GM18907 (cell line): ENCODE measurements at regions not wholly inside any gene's neighbourhood (a gene's known extent, or its start where the extent isn't known, plus 50 kb on each side); places are given as distances from the start of the nearest gene placed in this dataset.

Source experiments
- ATAC-seq: cut with Tn5 transposase; IDR thresholded peaks from one replicate; pipeline ENCODE4 v1.9.1; 2021; ENCODE audit warnings: mild to moderate bottlenecking, moderate library complexity; ENCODE audit not compliant: unreplicated experiment

GRCh38 chr2:223368481-223368880 is 233.7 kb downstream of the SCG2 start:
- ATAC-seq: no peak

DNA sequence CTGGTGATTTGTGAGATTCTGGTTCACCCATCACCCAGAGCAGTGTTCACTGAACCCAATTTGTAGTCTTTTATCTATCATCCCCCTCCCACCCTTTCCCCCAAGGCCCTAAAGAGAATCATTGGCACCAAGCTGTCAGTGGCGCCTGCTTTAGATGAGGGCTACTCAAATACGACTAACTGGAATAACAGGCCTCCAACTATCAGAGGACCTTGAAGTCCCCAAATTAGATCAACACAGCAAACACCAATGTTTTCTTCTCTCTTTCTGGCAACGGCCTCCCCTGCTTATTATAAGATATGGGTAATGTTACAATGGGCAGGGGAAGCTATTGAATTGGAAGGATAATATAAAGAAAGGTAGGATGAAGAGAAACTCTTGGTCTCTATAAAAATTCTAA is 232.3 kb downstream of the SCG2 start:
- no peak for ATAC-seq

- ATAC-seq: no peak
Observed at GRCh38 chr2:223383315-223383714, 218.8 kb downstream of the SCG2 start.

DNA sequence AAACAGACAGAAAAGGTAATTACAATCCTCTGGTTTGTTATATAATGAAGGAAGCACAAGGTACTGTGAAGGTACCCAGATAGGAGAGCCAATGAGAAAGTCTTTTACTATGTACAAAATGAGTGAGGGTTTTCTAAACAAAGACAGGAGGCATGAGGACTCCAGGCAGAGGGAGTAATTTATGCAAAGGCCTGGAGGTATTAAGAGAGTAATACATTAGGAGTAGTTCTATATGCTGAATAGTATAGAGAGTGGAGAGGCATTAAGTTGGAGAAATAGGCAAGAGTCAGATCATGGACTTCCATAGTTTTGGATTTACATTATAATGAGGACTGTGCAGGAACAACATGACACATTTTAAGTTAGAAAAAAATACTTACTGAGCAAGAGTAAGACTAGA is 216.0 kb downstream of the SCG2 start:
- no peak for ATAC-seq

- ATAC-seq: no peak
Observed at GRCh38 chr2:223386984-223387383, 215.2 kb downstream of the SCG2 start.

GRCh38 chr2:223389624-223390023 is 212.5 kb downstream of the SCG2 start:
- ATAC-seq: no peak

GRCh38 chr2:223396993-223397392 is 205.2 kb downstream of the SCG2 start:
- ATAC-seq: no peak

DNA sequence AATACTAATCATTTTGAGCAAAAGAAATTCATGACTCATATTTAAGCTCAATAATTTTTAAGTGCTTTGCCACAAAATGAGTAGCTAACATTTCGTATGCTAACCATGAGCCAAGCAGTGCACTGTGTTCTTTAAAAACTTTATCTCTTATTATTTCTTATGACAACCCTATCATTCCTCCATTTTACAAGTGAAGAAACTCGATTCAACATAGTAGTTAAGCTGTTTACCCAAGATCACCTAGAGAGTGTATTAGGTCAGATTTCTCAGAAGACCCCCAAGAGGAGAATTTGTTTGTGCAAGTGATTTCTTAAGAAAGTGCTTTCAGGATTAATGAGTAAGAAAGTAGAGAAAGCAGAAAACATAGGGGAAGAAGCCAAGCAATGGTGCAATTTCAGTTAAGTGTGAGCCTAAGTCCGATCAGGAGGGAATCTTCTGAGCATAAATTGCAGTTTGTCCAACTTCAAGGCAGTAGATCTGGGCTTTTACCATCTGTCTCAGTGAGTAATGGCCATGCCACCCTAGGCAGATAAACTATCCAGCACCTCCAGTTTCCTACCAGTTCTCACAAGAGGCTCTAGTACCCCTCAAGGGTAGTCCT is 202.7 kb downstream of the SCG2 start:
- ATAC-seq: no peak

DNA sequence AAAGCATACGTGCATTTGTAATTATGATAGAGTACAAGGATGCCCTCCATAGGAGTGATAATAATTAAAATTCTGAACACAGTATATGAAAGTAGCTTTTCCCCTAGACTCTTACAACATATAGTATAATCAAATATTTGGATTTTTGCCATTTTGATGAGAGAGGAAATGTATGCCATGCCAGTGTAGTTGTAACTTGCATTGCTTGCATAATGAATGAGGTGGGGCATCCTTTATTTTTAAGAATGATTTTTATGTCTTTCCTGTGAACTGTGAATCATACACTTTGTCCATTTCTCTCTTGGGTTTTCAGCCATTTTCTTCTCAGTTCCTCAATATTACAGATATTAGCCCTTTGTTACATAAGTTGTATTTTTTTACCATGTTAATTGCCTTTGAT is 197.5 kb downstream of the SCG2 start:
- no peak for ATAC-seq

- ATAC-seq: no peak
Observed at GRCh38 chr2:223414646-223415045, 187.5 kb downstream of the SCG2 start.

DNA sequence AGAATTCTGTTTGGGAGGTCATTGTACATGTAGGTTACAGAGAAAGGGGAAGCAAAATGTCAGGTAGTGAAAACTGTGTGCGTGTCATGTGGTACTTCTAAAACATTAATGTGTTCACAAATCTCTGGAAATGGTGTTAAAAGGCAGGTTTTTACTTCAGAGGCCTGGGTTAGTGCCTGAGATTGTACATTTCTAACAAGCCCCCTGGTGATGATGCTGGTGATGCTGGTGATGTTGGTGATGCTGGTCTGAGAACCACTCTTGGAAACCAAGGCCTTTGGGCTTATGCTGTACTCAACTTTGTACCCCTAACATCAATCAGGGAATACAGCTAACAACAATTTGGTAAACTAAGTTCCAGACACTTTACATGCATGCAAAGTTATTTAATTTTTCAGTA is 187.1 kb downstream of the SCG2 start:
- ATAC-seq: no peak

- no peak for ATAC-seq
Observed at GRCh38 chr2:223416815-223417610, 185.1 kb downstream of the SCG2 start.

DNA sequence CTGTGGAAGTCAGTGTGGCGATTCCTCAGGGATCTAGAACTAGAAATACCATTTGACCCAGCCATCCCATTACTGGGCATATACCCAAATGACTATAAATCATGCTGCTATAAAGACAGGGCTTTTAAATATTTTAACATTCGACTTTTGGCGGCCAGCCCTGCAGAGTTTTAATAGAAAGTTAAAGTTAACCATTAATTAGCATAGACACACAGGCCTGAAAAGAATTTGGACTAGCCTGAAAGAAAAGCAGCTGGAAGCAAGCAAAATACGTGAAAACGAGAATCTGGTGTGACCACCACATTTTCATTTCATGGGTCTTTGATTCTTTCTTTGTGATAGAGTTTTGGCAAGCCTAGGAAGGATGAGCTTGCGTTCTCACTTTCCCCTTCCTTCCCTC is 184.0 kb downstream of the SCG2 start:
- ATAC-seq: no peak

GRCh38 chr2:223418604-223419199 is 183.5 kb downstream of the SCG2 start:
- ATAC-seq: no peak

DNA sequence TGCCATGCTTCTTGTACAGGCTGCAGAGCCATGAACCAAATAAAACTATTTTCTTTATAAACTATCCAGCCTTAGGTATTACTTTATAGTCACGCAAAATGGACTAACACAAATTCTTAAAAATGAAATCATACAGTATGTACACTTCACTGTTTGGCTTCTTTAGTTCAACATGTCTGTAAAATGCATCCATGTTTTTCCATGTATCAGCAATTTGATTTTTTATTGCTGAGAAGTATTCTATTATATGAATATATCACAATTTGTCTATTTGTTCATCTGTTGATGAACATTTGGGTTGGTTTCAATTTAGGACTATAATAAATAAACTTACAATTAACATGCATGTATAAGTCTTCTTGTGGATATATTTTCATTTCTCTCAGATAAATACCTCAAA is 182.1 kb downstream of the SCG2 start:
- no peak for ATAC-seq

DNA sequence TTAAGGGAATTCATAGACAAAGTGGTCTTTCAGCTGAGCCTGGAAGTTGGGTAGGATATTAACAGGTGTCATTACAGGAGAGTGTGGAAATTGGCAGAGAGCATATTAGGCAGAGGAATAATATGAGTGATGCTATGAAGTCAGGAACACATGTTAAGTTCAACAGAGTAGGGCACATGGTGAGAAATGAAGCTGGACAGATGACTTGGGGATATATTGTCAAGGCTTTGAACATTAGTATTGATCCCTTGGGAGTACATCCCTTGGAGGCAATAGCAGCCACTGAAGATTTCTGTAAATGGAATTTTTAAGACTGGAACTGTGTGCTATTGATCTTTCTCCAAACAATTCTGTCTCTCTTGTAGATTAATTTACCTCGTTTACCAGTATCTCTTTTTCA is 170.7 kb downstream of the SCG2 start:
- ATAC-seq: no peak

GRCh38 chr2:223433461-223433860 is 168.7 kb downstream of the SCG2 start:
- ATAC-seq: no peak

DNA sequence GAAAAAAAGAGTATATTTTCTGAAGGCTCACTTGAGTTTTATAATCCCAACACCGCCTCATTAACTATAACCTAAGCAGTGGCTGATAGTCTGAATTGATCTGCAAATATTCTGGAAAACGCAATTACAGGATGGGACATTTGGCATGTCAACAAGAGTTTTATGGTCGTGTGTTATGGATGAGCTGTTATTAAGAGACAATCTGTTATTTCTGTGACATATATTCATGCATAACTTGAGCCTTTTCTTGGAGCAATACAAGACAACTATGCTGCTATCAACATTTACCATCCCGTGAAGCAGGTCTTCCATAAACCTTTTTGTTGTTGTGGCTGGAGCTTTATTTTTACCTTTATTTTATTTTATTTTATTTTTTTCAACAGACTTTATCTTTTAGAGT is 164.4 kb downstream of the SCG2 start:
- no peak for ATAC-seq

GRCh38 chr2:223439184-223439583 is 163.0 kb downstream of the SCG2 start:
- ATAC-seq: no peak

DNA sequence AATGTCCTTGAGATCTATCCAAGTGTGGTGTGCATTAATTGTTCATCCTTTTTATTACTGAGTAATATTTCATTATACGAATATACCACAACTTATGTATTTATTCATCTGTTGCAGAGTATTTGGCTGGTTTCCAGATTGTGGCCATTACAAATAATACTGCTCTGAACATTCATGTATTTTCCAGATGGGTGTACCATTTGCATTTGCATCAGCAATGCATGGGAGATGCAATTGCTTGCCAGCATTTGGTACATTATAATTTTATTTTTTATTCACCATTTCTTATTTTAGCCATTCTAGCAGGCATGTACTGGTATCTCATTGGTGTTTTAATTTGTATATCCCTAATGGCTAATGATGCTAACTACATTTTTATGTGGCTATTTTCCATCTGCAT is 162.4 kb downstream of the SCG2 start:
- no peak for ATAC-seq

- ATAC-seq: no peak
Observed at GRCh38 chr2:223442847-223443246, 159.3 kb downstream of the SCG2 start.

DNA sequence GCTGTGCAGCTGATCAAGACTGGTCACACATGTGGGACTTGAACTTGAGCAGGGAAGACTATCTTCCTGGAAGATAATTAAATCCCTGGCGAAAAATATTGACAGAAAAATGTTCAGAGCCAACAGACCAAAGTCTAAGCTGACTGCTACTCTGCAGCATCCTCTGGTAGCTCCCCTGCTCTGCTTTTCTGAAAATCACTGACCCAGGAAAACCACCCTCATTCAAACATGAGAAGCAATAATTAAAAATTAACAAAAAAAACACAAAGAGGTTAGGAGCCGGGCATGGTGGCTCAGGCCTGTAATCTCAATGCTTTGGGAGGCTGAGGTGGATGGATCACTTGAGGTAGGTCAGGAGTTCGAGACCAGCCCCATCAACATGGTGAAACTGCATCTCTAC is 151.9 kb downstream of the SCG2 start:
- ATAC-seq: no peak
